Endometrium (tissue), 2 donors: ENCODE measurements at regions not wholly inside any gene's neighbourhood (a gene's known extent, or its start where the extent isn't known, plus 50 kb on each side); places are given as distances from the start of the nearest gene placed in this dataset.

ENCODE experiments used
- FAIRE-seq: peaks from 2 replicates; lab custom pipeline; 2012; peaks lifted over from hg19 to GRCh38; lab: Jason Lieb, UNC
- donor health status: control.
- donor health status: control.

DNA sequence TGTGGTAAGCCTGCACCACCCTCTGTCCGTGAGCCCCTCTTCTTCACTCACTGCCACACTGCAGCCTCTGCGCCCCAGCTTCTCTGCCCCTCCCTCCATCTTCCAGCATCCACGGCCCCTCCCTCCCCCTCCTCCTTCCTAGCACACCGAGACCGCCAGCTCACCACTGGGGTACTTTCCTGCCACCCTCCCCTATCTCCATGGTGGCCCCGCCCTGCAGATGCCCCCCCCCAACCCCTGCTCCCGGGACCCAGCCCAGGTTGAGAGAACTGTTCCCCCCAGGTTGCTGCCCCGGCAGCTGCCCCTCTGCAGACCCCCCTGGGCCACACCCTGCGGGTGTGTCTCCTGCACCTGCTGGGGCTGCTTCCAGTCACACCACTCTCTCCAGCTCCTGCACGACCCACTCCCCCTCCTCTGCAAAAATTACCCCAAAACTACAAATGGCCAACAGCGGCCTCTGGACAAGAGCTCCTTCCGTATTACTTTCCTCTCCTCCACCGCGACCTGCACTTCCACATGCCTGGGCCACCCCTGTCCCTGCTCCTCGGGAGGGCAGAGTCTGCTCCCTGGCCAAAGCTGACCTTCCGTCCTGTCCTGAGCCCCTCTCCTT lies 209.2 kb upstream of the PPP2R2D start:
- no peak for FAIRE-seq

DNA sequence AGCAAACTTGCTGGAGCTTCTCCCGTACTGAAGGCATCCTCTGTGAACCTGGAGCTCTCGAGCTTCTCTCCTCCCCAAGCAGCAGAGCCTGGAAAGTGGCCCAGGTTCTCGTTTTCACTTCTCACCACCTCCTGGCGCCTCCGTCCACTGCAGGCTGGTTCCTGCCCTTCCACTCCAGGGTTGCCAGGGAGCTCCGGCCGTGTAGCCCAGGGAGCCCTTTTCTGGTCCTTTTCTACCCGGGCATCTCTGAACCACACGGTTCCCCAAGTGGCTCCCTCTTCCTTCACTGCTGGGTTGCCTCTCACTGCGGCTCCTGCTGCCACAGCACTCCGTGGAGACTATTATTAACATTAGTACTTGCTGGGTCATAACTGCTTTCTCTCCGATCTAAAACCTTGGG lies 208.6 kb upstream of the PPP2R2D start:
- FAIRE-seq, result no peak

DNA sequence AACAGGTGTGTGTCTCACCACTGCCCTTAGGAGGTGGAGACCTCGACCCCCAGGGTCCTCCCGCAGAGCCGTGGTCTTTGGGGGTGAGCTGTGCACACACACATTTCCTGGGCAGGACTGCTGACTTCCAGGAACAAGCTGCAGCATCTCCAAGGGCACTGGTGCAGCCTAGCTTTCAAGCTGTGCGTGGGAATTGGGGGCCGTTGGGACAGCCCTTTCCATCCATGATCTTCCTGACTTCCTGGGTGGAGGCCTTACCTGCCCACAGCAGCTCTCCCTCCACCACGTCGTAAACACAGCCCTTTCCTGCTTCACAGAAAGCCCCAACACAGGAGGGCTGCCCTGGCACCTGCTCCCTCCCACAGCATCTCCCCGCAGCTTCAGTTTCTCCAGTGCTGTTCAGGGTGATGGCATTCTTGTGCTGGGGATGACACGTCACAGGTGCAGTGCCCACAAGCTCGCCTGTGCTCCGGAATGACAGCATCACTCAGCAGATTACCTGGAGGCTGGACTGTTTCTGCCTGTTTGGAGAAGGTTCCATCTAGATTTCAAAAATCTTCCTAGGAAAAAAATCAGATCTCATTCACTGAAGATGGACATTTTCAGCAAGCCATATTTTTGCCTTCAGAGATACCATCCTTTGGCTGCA lies 208.0 kb upstream of the PPP2R2D start:
- no peak for FAIRE-seq

DNA sequence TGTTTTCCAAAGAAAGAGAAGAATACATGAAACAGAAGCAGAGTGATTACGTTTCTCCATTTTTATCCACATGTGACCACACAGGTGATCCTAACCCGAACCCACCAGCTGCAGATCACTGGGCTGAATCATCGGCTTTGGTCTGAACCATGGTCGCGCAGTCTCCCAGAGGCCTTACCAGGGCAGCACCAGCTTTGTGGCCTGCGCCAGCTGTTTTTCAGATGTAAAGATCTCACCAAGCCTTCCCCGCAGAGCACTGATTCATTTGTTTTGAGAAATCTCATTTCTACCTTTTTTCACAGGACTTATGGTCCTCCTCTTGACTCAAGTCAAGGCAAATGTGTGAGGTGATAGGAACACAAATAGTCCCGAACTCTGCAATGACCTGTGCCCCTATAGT lies 207.0 kb upstream of the PPP2R2D start:
- no peak for FAIRE-seq

DNA sequence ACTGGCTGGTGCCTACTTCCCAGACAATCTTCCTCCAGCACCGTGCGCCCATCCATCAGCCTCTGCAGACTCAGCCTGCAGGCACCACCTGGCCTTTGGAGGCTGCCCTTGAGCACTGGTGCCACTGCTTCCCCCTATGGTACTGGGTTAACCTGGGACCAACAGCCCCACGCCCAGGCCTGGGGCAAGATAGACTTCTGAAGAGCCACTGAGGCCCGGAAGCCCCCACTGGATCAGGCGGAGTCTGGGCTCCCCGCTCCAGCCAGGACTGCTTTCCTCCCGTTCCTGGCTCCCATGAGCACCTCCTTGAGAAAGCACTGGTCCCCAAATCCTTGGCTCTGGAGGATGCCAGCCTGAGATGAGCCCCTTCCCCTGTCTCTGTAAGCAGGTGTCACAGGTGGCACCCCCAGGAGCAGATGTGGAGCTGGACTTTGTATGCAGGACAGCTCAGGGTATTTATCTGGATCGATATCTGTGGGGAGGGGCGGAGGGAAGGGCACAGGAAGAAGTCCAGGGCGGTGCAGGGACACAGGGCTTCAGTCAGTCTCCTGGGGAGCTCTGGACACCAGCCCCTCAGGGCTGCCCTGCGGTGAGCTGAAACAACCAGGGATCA lies 206.5 kb upstream of the PPP2R2D start:
- no peak for FAIRE-seq

DNA sequence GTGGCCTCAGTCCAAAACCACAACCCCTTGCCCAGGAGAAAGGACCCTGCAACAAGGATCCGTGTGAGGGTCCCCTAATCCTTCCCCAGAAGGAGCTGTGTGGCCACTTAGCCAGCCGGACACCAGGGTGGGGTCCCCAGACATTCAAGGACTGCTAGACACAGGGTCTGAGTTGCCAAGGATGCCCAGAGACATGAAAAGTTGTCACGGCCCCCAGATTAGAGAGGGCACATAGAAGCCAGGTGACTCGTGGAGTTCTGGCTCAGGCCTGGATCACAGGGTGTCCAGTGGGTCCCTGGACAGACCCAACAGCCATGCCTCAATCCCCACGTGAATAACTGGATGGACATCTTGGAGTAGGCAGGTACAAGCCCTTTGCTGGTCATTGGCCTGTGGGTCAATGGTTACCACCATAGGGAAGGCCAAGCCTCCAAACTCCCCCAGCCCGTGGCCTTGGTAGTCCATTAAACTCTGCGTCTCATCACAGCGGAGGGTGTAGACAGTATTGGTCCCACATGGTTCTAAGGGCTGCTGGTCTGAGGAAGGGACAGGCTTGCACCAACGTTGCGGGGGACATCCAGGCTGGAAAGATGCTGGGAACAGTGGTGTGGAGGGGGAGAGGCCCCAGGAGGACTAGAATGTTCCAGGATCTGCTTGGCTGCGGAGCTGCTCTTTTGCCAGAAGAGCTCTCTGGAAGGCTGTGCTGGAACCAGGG lies 205.9 kb upstream of the PPP2R2D start:
- no peak for FAIRE-seq

DNA sequence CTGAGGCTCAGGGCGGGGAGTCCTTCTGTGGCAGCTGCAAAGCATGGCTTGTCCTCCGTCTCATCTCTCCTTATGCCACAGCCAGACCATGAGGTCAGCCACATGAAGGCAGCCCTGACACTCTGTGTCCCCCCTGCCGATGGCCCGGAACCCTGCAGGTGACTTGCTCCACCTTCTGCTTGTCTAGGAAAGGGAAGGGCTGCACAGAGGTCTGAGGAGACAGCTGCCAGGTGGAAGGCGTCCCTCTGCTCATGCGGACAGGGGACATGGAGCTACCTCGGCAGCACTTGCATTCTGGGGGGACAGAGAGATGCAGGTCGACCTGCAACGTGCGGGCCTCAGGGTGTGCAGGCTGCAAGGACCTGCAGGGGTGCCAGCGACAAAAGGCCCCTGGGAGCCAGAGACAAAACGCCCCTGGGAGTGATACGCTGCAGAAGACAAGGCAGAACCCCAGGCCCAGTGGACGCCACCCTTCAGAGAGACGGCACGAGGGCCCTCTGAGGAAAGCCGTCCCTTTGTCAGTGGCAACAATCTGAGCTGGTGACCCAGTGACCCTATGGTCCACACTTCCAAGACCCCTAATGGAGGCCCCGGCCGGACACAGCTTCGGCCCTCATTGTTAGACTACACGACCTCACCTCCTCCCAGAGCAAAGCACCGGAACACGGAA lies 205.2 kb upstream of the PPP2R2D start:
- FAIRE-seq, result no peak

DNA sequence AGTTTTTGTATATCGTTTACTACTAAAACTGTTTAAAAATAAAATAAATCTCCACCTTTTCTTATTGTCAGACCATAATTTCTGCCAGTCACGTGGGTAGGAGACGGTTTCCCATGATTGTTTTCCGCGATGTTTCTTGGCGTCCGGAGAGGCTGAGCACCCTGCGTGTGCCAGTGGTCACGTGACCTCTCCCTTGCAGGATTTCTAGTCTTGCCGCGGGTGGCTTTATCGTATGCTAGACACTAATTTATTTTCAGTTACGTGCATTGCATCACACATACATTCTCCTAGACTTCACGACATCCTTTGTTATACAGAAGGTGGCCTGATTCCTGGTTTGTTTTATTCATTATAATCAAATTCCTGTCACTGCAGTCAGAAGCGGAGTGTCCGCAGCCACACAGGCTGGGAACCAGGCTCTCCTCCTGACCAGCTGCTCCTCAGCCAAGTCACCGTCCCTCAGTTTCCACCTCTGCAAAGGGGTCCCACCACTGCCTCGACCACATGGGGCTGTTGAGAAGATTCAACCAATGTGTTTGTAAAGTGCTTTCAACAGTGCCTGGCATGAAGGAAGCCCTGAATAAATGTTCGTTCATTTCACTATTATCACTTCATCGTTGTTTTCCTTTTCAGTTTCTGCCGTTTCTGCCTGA lies 203.2 kb upstream of the PPP2R2D start:
- no peak for FAIRE-seq

DNA sequence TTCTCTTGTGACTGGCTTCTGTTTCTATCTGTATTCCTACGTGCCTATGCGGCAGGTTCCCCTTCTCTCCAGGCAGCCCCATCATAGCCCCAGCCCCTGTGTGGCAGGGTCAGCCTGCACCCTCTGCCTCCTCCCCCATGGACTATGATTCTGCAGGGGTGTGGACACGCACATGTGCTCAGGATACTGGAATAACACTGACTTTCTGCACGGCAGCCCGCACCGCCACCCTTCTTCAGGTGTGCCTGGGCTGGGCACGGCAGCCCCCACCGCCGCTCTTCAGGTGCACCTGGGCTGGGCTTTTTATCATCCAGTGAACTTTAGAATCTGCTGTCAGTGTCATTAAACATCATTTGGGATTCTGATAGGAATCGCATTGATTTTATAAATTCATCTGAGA lies 202.6 kb upstream of the PPP2R2D start:
- no peak for FAIRE-seq

DNA sequence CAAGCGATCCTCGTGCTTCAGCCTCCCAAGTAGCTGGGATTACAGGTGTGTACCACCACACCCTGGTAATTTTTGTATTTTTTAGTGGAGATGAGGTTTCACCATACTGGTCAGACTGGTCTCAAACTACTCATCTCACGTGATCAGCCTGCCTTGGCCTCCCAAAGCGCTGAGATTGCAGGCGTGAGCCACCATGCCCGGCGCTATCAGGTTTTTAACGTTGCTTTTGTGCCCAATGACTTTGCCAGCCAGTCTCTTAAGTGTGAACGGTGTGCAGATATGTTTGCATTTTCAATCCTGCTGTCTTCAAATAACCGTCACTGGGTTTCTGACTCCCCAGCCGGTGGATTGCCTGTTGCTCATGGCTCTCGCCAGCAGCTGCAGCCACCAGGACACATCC lies 201.8 kb upstream of the PPP2R2D start:
- no peak for FAIRE-seq

DNA sequence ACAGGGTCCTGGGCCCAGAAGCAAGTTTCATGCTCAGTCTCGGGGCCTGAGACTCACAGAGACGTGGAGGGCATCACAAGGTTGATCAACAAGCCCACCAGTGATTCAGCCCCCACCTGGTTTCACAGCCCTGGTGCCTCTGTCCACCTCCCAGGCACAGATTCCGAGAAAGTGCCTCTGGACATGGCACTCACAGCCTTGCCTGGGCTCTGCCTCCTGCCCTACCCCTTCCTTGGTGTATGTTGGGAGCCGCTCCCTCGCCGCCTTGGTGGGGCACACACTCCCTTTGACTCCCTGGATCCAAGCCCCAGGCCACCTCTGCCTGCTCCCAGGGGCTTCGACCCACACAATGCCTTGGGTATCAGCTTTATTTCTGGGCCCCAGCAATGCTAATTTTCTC lies 200.8 kb upstream of the PPP2R2D start:
- FAIRE-seq, result no peak

DNA sequence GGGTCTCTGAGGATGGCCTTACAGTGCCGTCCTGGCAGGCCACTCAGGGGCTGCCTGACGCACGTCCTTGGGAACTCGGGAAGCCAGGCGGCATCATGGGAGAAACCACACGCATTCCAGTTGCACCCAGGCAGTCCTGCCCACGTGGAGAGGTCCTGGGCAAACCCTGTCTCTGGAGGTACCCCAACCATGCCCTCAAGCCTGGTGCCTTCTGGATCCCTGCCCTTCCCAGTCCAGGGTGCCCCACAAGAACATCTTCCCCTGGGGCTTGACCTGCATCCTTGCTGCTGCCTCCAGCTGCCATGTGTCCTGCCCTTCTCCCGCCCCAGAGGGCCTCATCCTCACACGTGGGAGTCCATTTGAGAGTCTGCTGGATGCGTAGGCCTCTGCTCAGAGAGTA lies 200.3 kb upstream of the PPP2R2D start:
- FAIRE-seq, result no peak

DNA sequence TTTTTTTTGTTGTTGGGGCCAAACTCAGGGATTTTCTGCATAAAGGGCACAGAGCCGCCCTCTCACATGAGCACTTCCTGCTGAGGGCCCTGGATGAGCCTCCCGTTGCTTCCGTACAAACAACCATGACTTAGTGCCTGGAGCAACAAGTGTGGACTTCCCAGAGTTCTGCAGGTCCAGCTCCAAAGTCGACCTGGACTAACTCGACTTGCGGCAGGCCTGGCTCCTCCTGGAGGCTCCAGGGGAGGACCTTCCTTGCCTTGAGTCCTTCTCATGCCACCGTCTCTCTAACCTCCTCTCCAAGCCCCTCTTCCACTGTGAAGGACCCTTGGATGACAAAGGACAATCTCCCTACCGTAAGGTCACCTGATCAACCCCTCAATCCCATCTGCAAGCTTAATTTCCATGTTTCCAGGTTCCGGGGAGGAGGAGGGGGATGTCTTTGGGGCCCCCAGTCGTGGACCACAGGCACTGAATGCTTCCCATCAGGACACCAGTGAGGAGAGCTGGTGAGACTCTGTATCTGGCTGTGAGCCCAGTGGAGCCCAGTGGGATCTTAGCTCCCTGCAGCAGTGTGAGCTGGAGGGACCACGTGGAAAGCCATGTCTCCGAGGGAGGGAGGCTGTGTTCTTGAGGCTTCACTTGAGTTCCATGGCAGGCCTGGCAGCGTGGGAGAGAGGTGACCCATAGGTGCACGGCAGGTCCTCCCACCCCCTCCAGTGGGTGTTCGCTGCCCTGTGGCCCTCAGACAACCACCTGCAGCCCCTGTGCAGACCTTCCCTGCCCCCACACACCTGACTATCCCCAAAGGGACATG lies 199.5 kb upstream of the PPP2R2D start:
- no peak for FAIRE-seq

DNA sequence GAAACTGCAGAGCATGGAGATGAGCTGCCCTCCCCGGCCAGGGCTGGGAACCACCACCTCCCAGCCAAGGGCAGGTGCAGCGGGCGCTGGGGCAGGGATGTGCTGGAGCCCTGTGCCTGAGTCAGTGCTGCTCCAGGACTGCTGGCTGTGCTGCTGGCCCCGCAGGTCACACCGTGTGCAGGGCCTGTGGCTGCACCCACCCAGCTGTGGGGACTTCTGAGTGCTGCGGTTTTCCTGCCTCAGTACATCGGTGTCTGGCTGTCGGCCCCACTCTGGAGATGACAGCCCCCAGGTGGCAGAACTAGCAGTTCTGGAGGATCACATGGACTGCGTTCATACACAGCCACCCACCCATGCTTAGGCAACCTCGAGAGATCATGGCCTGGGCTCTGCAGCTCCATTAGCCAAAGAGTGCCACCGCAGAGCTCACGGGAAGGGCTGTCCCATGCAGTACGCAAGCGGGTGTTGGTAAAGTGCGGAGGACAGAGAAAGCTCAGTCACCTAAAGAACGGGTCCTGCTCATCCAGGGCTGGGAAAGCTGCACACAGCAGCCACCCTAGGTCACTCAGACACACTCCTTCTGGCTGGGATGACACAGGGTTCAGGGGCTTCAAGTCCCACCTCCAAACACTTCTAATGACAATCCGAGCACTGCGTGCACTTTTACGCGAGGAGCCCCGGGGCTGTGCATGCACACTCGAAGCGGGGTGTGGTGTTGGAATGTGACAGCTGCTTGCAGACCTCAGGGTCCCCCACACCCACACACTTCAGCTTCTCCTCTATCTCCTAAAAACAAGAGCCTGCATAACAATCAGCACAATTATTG lies 198.1 kb upstream of the PPP2R2D start:
- FAIRE-seq, result no peak

DNA sequence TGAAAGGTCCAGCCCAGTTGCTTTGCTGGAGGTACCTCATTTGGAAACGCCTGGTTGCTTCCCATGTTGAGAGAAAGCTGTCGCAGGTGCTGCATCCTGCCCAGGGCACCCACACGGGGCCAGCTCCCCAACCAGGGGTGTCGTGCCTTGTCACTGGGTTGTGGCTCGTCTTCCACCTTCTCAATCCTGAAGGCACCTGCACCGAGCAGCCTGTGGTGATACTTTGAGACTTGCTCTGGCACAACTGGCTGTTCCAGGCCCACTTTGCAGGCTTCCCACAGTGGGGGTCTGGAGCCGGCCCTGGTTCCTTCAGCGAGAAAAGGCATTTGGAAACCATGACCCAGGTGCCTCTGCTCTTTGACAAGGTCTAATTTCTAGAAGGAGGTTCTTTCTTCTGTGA lies 197.3 kb upstream of the PPP2R2D start:
- no peak for FAIRE-seq

DNA sequence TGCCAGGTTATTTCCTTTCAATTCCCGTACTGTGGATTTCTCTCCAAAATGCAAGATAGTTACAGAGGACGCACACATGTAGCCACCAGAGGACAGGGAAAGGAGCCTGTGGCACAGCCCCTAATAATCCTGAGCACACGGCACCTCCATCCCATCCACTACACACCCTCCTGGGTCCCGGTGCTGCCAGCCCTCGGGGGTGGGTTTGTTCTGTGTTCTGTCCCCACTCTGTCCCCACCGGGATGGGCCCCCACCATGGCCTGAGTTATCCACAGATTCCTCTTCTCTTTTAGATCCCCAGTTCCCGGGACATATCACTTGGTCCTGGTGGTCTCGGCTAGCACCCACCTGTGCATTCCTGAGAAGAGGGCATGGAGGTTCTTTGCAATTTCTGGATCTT lies 196.9 kb upstream of the PPP2R2D start:
- no peak for FAIRE-seq

DNA sequence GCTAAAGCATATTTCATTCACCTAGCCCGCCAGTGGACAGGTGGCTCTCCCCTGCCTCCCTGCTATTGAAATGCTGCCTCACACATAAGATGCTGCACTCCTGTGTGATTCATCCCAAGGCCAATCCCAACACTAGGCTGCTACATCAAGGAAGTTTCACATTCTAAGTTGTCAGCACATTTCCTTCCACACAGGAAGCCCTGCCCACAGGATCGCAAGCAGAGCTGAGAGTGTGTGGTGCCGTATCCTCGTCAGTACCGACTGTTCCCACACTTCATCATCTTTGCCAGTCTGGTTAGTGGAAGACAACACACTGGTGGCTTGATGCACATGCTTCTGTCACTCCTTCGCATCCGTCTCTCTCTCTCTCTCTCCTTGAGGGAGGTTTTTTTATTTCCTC lies 194.3 kb upstream of the PPP2R2D start:
- FAIRE-seq, result no peak

DNA sequence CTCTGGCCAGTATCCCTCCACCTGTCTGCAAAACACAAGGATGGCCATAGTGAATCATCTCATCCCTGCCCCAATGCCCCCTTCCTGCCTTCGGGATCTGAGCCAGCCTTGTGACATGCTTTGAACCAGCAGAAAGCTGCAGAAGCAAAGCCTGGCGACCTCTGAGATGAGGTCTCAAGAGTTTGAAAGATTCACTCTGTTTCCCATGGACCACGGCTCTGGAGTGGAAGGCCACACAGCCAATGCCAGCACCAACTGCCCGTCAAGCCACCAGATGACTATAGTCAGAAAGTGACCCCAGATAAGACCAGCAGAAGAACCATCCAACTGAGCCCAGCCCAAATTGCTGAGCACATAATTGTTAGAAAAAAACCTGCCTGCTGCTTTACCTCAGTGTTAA lies 193.9 kb upstream of the PPP2R2D start:
- no peak for FAIRE-seq

DNA sequence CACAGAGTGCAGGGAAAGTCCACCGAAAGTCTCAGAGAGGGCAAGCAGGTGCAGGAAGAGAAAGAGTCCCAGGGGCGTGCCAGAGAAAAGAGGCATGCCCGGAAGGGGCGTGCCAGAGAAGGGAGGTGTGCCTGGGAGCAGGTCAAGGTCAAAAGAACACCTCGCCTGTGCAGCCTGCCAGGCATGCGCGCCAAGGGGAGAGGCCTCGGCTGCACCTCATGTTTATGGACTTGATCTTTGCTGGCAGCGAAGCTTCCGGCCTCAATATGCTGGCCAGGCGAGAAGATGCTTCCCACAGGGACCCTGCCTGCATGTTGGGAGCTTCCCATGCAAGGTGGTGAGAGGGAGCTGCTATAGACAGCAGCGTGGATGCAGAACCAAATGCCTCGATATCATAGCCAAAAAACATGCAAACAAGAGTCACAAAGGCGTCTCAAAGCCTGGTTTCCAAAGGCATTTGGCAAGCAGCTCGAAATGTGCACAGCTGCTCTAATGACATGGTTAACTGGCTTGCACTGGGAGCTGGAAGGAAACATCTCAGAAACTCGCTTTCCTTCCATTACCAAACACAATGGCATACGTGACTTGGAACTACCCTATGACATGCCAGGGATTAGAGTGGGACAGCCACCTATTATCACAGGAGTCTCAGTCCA lies 192.5 kb upstream of the PPP2R2D start:
- no peak for FAIRE-seq
